Left colon (tissue), 2 donors: ENCODE measurements at regions not wholly inside any gene's neighbourhood (a gene's known extent, or its start where the extent isn't known, plus 50 kb on each side); places are given as distances from the start of the nearest gene placed in this dataset.
"Not testable (repeated sequence)": the region's sequence is repeated elsewhere in the genome, so short reads cannot be mapped to it uniquely, and the experiment has no call there.

Experiments used
- ATAC-seq: fragments of 200-7000 bp; cut with Tn5 transposase; one replicate; pipeline ENCODE4 v1.9.1; 2020; ENCODE audit warnings: mild to moderate bottlenecking, moderate library complexity
- DNase-seq, 2 donors: peaks; one replicate each; pipeline ENCODE4 v3.0.0-alpha.2; 2020
- intact Hi-C, 2 donors: fragments of 100-400 bp; cut with DNase I in 1 of 2; cut with micrococcal nuclease in 1 of 2; formaldehyde crosslinking; loops; one replicate each; pipeline versions ENCODE4 v1.11.2 to v1.14.0; 2022; cut with DNase I, micrococcal nuclease
- donor health status: DM: no; HTN: no; CAD: no.
- donor health status: DM: yes; HTN: yes; CAD: no.

- intact Hi-C loops = no loop called here
- ATAC-seq (no peak), DNase-seq (peak in 1 of 2 donors; percentile 31)
Observed at GRCh38 chr12:47361389-47362021, 281.7 kb upstream of the AMIGO2 start.

DNA sequence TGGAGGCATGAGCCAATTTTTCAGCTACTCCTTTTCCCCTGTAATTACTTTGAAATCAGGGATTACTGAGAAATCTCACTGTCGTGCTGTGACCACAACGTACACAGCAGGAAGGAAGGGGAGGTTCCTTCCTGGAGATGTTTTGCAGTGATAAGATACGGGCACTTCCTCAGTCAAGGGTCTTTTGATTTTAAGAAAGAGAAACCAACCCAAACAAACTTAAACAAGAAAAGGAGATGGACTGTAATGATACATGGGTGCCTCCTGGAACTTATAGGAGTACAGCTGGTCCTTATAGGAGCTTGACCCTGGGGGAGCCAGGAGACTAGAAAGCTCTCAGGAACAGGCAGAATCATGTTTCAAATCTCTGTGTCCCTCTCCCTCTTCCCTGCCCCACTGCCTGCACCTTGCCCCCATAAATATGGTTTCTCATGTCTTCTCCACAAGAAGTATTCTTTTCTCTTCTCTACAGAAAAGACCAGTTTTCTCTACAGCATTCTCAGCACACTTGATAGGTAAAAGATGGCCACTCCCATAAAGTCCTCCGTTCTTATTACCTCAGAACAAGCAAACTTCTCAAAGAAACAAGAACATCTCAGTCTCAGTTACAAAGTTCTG is 281.1 kb upstream of the AMIGO2 start:
- DNase-seq = no peak
- ATAC-seq = no peak

DNA sequence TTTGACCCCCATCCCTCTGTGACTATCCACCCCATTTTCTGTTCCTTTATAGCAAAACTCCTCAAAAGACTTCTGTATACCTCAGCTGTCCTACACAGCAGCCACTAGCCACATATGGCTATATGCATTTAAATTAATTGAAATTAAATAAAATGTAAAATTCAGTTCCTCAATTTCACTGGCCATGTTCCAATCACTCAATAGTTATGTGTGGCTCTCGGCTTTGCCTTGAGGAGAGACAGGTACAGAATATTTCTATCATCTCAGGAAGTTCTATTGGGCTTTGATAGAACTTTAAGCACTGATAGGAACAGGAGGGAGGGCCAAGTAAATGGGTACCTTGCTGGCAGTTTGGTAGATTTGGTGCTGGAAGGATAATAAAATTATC is 280.3 kb upstream of the AMIGO2 start:
- DNase-seq = no peak
- ATAC-seq = no peak
- intact Hi-C loops = no loop called here

More for the DNA sequence above, 281.1 kb upstream of the AMIGO2 start:
- intact Hi-C loops = no loop called here

GRCh38 chr12:47359310-47360092 is 279.7 kb upstream of the AMIGO2 start:
- DNase-seq = no peak
- ATAC-seq = no peak
- intact Hi-C loops = no loop called here

DNA sequence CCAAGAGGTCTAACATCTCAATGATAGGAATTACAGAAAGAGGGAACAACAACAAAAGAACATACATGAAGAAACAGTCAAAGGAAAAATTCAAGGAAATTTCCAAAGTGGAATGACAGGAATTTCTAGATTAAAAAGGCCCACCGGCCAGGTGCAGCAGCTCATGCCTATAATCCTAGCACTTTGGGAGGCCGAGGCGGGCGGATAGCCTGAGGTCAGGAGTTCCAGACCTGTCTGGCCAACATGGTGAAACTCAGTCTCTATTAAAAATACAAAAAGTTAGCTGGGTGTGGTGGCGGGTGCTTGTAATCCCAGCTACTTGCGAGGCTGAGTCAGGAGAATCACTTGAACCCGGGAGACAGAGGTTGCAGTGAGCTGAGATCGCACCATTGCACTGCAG is 277.2 kb upstream of the AMIGO2 start:
- DNase-seq, intact Hi-C loops, ATAC-seq: not testable (repeated sequence)

- no peak for ATAC-seq
Observed at GRCh38 chr12:47356129-47356700, 276.5 kb upstream of the AMIGO2 start.

GRCh38 chr12:47353508-47353907 is 273.7 kb upstream of the AMIGO2 start:
- no peak for ATAC-seq
- intact Hi-C loops = no loop called here

More at GRCh38 chr12:47356129-47356700, 276.5 kb upstream of the AMIGO2 start:
- no peak for DNase-seq
- intact Hi-C loops = no loop called here

DNA sequence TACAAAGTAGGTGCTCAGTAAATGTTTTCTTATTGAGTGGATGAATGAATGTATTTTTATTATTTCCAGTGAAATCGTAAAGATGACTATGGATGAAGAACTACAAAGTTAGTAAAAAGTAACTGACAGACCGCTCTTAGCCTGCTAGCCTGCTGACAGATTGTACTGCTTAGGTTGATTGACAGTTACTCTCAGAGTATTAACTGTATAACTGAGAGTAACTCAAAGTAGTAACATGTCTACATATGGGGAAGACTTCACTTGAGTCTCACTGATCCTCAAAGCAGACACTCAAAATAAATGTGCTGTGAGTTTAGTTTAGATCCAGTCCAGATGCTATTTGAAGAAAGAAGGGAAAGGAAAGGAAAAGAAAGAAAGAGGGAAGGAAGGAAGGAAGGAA is 272.3 kb upstream of the AMIGO2 start:
- intact Hi-C loops = no loop called here
- DNase-seq = no peak
- no peak for ATAC-seq

More at GRCh38 chr12:47353508-47353907, 273.7 kb upstream of the AMIGO2 start:
- DNase-seq = no peak

- DNase-seq (no peak), ATAC-seq (no peak)
- intact Hi-C loops = no loop called here
Observed at GRCh38 chr12:47351526-47351925, 271.8 kb upstream of the AMIGO2 start.

DNA sequence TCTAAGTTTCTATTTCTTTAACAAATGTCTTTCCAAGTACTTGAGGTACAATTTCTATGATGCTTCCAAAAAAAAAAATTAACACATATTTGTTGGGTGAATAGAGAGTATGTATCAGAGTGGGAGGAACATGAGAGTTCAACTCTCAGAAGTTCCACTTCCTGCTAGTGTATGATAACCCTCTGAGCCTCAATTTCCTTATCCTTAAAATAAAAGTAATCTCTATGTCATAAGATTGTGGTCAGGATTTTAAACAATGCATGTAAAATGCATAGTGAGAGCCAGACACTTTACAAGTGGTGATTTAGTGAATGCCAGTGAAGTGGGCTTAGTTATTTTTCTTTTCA is 270.3 kb upstream of the AMIGO2 start:
- intact Hi-C loops = no loop called here
- no peak for ATAC-seq
- no peak for DNase-seq

- no peak for ATAC-seq
- DNase-seq = no peak
- intact Hi-C loops = no loop called here
Observed at GRCh38 chr12:47349137-47350061, 269.6 kb upstream of the AMIGO2 start.

- intact Hi-C loops = no loop called here
- no peak for DNase-seq
- no peak for ATAC-seq
Observed at GRCh38 chr12:47348206-47348605, 268.4 kb upstream of the AMIGO2 start.

DNA sequence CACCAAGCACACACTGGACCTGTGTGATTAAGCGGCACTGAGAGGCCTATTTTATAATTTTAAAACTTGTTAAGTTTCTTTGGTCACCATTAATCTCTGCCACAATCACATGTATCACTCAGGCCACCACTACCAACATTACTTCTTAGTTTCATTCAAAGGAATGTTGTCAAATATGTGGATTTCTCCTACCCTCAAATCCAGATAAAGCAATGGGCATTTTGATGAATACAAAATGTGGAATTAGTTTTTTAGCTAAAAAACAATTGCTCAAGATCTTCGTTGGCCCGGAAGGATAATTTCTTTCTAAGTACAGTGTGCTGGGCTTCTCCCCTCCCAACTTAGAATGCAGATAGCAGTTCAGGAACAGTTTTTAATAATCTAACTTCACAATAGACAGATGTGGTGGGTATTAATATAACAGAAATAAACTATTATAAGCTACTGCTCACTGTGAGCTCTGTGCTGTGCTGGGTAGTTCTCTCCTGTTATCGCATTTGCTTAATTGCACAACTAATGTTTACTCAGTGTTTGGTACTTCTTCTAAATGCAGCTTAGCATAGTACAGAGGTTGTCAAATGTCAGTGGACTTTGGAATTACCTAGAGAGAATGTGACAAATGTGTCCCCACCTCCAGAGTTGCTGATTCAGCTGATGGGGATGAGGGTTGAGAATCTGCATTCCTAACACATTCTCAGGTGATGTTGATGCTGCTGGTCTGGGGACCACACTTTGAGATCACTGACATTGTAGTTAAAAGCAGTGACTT is 266.7 kb upstream of the AMIGO2 start:
- intact Hi-C loops = no loop called here
- no peak for DNase-seq
- ATAC-seq = peak; percentile 63

DNA sequence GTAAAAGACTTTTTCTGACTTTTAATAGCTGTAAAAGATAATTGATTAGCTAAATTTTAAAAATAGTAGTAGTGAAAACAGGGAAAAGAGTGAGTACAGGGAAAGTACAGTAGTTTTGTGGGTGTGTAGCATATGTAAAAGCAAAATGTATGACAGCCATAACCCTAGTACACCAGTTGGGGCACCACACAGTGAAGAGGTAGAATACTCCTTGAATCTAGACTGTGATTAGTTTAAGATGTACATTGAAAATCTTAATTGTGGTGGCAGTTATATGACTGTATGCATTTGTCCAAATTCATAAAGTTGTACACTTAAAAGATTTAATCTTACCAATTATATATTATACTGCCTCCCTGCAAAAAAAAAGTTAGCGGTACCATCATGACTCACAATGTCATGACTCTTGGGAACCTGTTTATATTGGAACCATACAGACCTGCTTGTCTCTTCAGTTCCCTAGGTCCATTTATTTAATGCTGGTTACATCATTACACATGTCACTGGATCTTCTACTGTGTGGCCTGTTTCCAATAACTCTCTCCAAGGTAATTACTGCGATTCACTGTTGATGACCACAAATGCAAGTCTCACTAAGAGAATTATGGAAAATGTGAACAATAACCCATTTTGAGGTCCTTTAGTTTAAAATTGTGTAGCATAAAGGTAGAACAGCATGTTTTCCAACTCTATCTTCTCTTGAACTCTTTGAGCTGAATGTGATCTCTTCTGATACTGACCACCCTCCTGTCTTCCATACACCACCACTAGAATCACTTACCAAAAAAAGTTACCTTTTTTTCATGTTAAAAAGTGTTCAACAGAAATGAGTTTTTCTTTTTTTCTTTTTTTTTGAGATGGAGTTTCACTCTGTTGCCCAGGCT is 264.2 kb upstream of the AMIGO2 start:
- ATAC-seq (no peak), DNase-seq (no peak)
- intact Hi-C loops = no loop called here

DNA sequence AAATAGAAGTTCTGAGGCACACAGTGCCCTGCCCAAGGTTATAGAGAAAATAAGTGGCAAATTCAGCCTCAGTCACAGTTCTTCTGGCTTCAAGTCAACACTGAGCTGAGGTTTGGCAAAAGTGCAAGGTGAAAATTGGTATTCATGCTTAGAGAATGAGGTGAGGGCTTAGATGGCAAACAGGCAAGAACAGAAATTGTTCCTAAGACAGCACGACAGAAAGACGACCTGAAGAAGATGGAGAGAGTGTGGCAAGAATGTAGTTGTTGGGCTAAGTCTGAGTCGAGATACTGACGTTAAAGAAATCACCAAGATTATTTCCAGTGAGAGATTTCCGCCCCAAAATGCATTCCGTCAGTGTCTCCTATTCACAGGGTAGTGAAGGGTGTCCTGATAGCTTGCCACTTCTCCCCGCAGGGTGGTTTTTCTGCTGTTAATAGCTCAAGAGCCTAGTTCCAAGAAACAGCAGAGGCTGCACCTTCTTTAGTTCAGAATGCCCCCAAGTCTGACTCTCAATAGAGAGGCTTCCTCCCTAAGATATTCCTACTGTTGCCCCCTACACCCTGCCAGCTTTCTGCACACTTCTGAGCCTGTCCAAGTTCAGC is 260.8 kb upstream of the AMIGO2 start:
- DNase-seq (no peak), ATAC-seq (no peak)
- intact Hi-C loops = no loop called here

DNA sequence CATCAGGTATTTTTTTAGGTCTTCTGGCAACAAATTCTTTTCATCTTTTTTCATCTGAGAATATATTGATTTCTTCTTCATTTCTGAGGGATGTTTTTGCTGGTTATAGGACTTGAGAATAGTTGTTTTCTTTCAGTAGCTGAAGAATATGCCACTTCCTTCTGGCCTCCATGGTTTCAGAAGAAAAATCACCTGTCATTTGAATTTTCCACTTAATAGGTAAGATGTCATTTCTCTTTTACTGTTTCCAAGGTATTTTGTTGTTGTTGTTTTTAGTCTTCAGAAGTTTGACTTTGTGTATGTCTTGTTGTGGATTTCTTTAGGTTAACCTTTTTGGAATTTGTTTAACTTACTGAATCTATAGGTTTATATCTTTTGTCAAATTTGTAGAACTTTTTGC is 257.8 kb upstream of the AMIGO2 start:
- DNase-seq (no peak), ATAC-seq (no peak)
- intact Hi-C loops = no loop called here
